GM21786 (cell line): ENCODE measurements at regions not wholly inside any gene's neighbourhood (a gene's known extent, or its start where the extent isn't known, plus 50 kb on each side); places are given as distances from the start of the nearest gene placed in this dataset.
"Not testable (repeated sequence)": the region's sequence is repeated elsewhere in the genome, so short reads cannot be mapped to it uniquely, and the experiment has no call there.

Experiments used
- ATAC-seq: cut with Tn5 transposase; IDR thresholded peaks from one replicate; pipeline ENCODE4 v1.9.1; 2021; ENCODE audit not compliant: unreplicated experiment

DNA sequence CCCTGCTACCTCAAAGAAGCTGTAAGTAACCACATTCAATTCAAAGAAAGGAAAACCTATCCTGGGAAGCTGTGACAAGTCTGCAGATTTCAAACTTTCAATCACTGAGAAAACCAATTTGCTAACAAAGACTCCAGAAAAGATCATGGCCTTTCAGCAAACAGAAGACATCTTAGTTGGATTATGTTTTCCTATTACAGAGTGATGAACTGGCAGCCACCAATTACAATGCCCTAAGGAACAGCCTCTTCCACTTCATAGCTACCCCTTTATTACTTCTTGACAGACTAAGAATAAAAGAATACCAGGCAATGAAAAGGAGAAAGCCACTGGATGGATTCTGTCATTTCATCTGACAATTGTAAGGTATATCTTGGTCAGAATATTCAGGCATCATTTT, 128.2 kb upstream of the RASEF start:
- ATAC-seq = no peak

DNA sequence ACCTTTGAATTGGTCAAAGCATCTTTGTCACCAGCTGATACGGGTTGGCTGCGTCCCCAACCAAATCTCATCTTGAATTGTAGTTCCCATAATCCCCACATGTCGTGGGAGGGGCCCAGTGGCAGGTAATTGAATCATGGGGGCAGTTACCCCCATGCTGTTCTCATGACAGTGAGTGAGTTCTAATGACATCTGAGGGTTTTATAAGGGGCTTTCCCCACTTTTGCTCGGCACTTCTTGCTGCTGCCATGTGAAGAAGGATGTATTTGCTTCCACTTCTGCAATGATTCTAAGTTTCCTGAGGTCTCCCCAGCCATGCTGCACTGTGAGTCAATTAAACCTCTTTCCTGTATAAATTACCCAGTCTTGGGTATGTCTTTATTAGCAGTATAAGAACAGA, 126.1 kb upstream of the RASEF start:
- not testable (repeated sequence) for ATAC-seq

GRCh38 chr9:83188277-83188676, 125.3 kb upstream of the RASEF start:
- ATAC-seq = no peak

DNA sequence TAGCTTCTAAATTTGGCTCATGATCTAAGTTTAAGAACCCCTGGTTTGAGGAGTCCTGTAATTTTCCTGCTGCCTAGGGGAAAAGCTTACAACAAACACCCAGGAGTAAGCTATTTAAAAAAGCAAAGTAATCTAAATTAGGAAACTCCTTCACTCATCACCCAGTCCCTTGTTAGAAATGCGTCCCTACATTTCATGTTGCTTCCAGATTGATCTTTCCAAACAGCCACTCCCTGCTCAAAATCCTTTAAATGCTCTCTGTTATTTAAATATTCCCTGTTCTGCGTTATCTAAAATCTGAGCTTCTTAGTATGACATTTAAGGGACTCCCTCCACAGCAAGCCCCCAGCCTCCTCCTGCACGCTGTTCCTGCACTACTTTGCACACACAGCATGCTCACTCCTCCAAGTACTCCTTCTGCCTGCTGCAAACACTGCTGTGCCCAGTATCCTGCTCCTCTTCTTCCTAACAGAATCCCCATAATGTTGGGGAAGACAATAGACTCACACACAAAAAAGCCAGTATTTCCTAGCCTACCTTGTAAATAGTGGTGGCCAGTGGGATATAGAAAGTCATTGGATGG, 123.3 kb upstream of the RASEF start:
- no peak for ATAC-seq

GRCh38 chr9:83185488-83186154, 122.7 kb upstream of the RASEF start:
- no peak for ATAC-seq

- no peak for ATAC-seq
Measured at GRCh38 chr9:83183621-83184020, 120.7 kb upstream of the RASEF start.

DNA sequence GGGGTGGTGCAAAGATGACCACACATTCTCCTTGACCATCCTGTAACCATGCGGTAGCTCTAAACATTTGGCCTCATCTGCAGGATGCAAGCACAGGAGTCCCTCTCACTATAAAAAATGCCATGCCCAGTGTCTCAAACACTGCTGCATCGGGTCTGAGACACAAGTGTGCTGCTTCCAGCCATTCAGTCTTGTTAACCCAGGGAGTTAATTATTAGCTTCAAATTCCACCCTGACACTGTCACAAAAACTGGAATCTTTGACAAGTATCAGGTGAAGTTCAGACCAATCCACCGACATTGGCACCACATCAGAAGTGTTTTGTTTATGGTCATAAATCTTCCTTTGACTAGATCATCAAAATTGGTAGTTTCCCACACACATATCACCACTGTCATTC, 119.1 kb upstream of the RASEF start:
- ATAC-seq = no peak

- ATAC-seq = no peak
Measured at GRCh38 chr9:83178717-83179116, 115.8 kb upstream of the RASEF start.

DNA sequence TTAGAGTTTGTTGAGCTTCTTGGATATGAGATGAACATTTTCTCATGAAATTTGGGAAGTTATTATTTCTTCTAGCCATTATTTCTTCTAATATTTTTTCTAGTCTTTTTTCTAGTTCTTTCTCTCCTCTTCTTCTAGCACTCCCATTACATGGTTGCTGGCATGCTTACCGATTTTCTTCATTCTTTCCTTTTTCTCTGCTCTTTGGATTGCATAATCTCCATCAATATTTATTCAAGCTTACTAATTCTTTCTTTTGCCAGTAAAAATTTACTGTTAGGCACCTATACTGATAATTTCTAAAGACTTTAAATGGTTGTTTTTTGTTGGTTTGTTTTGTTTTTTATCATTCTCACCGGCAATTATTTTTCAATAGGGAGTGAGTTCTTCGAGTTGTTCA, 114.8 kb upstream of the RASEF start:
- ATAC-seq = no peak

DNA sequence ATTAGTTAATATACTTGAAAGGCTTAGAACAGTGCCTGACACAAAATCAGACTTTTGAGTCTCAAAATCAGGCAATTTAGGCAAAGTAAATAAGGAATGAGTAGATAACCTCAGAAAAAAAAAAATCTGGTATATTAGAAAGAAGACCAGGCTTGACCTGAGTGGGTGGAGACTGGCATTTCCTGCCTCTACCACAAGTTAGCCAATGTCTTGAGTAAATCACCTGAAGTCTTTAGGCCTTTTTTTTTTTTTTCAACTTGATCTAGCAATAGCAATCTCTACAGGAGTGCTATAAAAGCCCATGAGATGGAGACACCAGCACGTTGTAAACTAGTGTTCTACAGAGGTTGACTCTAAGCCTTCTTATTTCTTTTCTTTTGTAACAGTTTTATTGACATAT, 104.2 kb upstream of the RASEF start:
- ATAC-seq = no peak

DNA sequence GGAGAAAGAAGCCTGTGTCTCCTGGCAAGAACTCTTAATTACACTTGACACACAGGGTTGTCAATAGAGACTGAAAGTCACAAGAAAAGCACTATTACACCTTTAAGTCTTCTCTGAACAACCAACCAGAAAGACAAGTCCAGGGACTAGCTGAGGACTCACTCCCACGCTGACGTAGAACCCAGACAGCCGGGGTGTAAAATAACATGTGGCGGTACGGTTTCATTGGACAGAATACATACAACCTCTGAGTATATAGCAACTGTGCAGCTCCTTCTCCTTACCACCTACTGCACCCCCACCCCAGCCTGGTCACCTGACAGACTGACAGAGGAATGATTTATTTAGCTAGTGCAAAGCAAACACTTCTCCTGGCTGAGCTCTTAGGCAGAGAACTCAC, 103.4 kb upstream of the RASEF start:
- ATAC-seq = no peak

- no peak for ATAC-seq
Measured at GRCh38 chr9:83155733-83156132, 92.8 kb upstream of the RASEF start.

- ATAC-seq = no peak
Measured at GRCh38 chr9:83154821-83155220, 91.9 kb upstream of the RASEF start.

DNA sequence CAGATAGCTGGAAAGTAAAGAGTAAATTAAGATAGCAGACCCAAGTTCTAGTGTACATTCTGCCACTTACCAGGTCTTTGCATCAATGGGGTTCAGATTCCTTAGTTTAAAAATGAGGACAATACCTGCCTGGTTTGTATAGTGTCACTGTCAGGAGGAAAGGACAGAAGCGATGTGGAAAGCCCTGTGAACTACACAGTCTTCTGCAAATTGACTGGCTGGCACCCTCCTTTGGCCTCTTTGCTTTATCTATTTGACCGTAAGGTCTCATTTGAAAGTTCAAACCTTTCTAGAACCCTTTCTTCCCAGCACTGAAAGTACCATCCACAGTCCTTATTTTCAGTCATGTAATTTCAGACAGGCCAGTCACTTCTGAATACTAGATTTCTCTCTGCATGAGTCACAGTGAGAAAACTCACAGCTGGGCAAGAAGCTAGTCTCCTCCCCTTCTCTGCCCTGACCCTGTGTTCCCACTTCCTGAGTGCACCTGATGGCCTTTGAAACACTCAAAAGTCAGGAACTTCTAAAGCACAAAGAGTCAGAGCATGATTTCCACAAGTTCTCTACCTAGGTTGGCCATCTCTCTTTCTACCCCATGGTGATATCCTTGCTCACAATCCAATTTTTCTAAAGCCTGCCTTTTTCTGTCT, 91.3 kb upstream of the RASEF start:
- peak; percentile 95 for ATAC-seq

DNA sequence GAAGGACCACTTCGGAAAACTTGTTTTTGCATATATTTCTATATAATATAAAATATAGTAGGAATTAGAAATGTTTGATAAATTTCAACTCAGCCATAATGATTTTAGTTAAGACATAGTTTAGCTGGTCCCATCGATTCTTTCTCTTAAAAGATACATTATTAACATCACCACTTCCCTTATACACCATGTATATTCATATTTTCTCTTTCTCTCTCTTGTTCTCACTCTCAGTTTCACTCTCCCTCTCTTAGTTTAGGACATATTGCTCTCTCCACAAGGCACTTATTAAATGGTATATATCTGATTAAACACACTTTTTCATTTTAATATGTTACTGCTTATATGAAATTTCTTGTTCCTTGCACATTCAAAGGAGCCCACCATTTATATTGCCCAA, 90.1 kb upstream of the RASEF start:
- no peak for ATAC-seq

DNA sequence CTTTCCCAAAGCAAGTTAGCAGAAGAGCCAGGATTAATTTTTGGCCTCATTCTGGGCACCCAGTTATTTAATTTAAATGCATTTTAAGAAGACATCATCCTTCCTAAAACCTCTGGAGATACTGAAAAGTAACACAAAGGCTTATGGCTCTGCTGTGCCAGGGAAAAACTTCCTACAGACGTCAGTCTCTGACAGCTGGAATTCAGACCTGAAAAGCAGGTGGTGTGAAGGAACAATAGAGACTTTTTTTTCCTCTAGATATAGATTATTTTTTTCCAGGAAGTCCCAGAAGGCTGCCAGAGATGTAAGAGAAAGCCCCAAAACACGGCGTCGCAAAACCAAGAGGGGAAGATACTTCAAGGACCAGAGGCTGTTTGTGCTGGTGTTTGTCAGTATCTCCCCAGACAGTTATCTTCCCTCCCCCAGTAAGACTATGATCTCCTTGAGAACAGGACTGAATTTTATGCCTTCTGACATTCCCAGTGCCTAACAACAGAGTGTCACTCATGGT, 88.7 kb upstream of the RASEF start:
- no peak for ATAC-seq

DNA sequence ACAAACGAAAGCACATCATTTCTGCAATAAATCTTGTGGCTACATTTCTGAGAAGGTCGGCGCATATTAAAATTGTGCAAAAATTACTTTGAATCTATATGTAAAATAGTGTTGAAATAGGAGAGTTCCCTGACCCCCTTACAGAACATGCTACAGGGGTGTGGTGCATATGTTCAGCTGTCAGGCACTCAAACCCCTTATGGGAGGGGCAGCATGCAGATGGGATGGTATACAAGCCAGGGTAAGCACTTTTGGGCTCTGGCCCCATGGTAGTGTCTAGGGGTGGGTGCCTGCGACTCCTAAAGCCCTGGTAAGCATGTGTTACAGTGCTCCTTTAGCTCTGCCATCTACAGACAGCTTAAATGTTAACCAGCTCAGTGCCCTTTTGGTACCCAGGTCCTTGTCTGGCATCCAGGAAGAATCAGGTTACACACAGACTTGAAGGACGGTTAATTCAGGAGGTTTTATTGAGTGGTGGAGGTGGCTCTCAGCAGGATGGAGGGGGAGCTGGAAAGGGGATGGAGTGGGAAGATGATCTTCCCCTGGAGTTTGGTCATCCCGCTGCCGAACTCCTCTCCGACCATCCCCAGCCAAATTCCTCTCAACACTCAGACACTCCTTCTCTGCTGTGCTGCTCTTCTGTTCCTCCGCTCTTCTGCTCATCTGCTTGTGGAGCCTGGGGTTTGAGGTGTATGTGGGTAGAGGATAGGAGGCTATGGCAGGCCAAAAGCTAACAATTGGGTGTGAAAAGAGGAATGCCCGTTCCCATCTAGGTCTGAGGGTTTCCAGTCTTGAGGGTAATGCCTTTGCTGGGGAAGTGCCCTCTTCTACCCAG, 84.6 kb upstream of the RASEF start:
- ATAC-seq = no peak

DNA sequence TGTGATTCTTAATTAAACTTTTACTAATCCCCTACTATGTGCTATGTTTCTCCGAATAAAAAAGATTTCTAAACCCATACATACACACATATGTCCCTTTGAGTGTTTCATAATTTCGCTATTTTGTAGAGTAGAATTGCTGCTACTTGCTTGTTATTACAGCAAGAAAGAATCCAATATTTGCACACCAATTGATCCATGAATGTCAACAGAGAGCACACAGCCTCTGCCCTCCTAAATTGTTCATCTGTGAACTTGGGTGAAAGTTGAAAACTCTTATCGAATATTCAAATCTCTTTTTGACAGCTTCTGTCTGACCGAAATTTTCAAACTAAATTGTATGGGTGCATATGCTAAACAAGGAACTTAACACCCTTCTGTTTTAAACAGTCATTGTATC, 83.4 kb upstream of the RASEF start:
- ATAC-seq = no peak

- no peak for ATAC-seq
Measured at GRCh38 chr9:83144492-83144891, 81.5 kb upstream of the RASEF start.

DNA sequence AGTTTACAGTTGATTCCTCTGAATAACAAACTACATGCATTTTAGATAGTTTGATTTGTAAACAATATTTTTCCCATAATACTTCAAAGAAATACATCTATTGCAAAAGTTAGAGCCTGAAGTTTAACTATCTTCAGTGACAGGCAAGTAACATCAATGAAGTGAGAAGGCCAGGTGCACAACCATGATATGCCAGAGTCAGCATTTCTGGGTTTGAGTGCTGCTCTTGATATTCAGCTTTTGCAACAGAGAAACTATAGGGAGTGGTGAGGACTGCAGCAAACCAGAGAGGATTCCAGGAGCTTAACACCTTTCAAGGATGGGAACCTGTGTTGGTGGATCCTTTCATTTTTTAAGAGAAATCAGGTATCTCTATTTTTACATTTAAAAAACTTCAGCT, 79.4 kb upstream of the RASEF start:
- ATAC-seq = no peak

GRCh38 chr9:83141887-83142286, 78.9 kb upstream of the RASEF start:
- no peak for ATAC-seq

DNA sequence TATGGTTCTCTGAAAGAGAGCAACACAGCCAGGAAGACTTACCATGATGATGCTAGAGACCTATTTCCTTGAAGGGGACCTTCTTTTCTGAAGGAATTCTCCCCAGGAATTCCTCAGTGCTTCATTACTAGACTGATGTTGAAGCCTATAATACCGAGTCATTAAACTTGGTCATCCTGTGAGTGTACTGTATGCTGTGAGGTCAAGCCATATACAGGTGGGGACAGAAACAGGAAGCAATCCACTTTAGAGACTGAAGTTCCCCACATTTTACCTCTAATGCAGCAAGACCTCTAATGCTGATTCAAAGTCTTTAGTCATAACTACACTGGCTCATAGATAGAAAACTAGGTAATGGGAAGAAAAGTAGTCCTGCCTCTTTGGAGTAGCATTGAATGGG, 77.1 kb upstream of the RASEF start:
- ATAC-seq = no peak
